ENCODE measurements at regions not wholly inside any gene's neighbourhood (a gene's known extent, or its start where the extent isn't known, plus 50 kb on each side); places are given as distances from the start of the nearest gene placed in this dataset.

GRCh38 chr5:26231316-26231715 lies 807.1 kb downstream of the CDH9 start:
- TF ChIP-seq CTCF (IDR thresholded peaks at IDR 0.05): no peak
- TF ChIP-seq POLR2AphosphoS5 (IDR thresholded peaks at IDR 0.05): no peak
- TF ChIP-seq EP300 (IDR thresholded peaks at IDR 0.05): no peak

All from gastroesophageal sphincter (tissue), 3 donors.